HG02981 (cell line): ENCODE measurements at regions not wholly inside any gene's neighbourhood (a gene's known extent, or its start where the extent isn't known, plus 50 kb on each side); places are given as distances from the start of the nearest gene placed in this dataset.
"Not testable (repeated sequence)": the region's sequence is repeated elsewhere in the genome, so short reads cannot be mapped to it uniquely, and the experiment has no call there.

Source experiments
- ATAC-seq: cut with Tn5 transposase; IDR thresholded peaks from one replicate; pipeline ENCODE4 v1.9.1; 2021; ENCODE audit warnings: mild to moderate bottlenecking, moderate library complexity; ENCODE audit not compliant: unreplicated experiment

DNA sequence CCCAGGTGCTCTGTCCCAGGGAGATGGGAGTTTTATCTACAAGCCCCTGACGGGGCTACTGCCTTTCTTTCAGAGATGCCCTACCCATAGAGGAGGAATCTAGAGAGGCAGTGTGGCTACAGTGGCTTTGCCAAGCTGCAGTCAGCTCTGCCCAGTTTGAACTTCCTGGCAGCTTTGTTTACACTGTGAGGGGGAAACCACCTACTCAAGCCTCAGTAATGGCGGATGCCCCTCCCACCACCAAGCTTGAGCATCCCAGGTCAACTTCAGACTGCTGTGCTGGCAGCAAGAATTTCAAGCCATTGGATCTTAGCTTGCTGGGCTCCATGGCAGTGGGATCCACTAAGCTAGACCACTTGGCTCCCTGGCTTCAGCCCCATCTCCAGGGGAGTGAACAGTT is 53.1 kb upstream of the TMEM252 start:
- not testable (repeated sequence) for ATAC-seq

GRCh38 chr9:68595868-68596267 is 55.2 kb upstream of the TMEM252 start:
- ATAC-seq = no peak

- ATAC-seq = no peak
Observed at GRCh38 chr9:68597362-68597997, 56.8 kb upstream of the TMEM252 start.

DNA sequence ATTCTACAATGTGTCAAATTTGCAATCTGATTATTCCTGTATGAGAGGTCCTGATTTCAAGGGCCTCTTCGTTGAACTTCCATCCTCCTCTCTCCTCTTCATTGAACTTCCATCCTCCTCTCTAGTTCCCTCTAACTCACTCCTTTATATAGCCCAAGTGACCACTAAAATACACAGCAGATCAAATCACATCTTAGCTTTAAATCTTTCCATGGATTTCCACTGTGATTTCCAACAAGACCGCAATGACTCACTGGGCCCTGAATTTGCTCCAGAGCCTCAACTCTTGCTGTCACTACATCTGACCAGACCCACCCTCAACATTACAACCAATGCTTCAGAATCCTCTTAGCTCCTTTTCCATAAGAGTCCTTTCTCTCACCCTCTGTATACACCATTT is 59.1 kb upstream of the TMEM252 start:
- ATAC-seq = no peak

DNA sequence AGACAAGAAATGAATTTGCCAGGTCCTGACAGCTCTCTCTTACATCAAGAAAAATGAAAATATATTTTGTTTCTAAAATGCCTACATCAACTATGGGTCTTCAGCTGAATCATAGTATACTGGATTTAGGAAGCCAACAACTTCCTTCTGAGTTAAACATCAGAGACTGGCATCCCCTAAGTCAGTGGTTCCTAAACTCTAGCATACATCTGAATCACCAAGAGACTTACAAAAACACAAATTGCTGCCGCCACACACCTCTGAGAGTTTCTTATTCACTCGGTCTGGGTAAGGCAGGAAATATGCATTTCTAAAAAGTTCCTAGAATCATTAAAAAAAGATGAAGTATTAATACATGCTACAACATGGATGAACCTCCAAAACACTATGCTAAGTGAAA is 60.4 kb upstream of the TMEM252 start:
- no peak for ATAC-seq

GRCh38 chr9:68603371-68603770 is 62.7 kb upstream of the TMEM252 start:
- ATAC-seq = no peak

DNA sequence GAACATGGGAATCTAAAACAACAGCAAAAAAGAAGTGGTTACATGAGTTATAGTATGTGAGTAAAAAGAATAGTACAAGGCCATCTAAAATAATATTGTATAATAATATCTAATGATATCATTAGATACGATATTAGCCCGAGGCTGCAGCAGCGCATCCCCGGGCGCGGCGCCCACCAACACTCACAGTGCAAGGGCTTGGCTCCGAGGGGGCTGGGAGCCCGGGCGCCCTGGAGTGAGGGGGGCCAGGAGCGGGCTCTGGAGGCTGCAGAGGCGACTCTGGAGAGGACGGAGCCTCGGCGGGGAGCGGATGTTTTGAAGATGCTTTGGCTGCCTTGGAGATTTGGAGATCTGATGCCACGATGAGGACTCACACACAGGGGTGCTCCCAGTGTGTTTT is 68.1 kb upstream of the TMEM252 start:
- ATAC-seq = no peak

DNA sequence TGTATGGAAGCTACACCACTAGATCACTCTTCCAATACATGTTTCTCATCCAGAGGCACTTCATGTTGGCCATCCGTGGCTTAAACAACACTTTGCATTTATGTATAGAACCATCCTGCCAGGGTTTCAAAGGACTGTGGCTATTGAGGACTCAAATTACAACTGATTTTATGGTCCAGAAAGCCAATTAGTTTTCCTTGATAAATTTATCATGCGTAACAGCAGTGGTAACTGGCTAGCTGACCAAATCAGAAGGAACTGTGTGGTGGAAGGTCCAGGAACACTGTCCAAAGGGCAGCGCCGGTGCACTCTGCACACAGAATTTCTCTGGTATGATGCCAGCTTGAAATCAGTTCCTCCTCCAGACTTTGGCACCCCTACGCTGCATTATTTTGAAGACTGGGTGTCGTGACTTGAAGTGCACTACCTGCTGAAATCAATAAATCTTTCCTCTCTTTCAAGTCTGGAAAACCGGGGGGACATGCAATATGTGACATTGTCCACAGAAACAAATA is 69.3 kb upstream of the TMEM252 start:
- ATAC-seq = no peak

GRCh38 chr9:68614121-68614520 is 73.4 kb upstream of the TMEM252 start:
- no peak for ATAC-seq

- not testable (repeated sequence) for ATAC-seq
Observed at GRCh38 chr9:68617011-68617410, 76.3 kb upstream of the TMEM252 start.

GRCh38 chr9:68619072-68619471 is 78.4 kb upstream of the TMEM252 start:
- no peak for ATAC-seq

GRCh38 chr9:68619636-68620035 is 79.0 kb upstream of the TMEM252 start:
- ATAC-seq = no peak

- no peak for ATAC-seq
Observed at GRCh38 chr9:68625559-68625958, 79.5 kb upstream of the PIP5K1B start.

DNA sequence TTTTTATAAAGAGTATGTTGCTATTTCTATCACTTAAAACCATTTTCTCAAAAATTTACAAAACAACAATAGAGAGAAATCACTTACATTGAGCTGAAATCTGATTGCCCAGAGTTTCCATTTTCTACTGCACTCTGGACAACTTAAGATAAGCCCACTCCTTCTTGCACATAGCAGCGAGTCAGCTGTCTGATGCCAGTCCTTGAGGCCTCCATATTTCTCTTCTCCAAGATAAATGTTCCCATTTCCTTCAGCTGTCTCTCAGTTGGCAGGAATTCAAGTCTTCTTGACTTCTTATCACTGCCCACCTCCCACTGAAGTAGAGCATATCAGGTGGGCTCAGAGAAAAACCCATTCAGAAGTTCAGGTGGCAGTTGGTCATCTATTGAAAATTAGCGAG is 78.5 kb upstream of the PIP5K1B start:
- no peak for ATAC-seq

GRCh38 chr9:68627104-68627503 is 77.9 kb upstream of the PIP5K1B start:
- ATAC-seq = no peak

GRCh38 chr9:68627594-68627993 is 77.4 kb upstream of the PIP5K1B start:
- no peak for ATAC-seq

DNA sequence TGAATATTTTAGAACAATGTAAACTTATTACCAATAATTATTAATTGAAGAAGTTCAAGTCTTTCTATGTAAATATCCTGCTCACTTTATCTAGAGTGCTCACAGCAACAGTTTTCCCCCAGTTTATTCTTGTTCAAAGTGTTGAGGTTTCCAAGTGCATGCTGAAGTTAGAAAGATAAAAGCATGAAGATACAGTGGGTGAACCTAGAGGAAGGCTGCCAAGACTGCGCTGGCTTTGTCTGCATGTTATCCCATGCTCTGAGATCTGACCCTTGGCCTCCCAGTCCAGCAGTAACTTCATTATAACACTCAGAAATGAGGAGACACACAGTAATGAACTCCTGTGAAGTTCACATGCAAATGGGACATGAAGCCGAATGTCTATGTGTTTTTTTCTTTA is 76.0 kb upstream of the PIP5K1B start:
- no peak for ATAC-seq

DNA sequence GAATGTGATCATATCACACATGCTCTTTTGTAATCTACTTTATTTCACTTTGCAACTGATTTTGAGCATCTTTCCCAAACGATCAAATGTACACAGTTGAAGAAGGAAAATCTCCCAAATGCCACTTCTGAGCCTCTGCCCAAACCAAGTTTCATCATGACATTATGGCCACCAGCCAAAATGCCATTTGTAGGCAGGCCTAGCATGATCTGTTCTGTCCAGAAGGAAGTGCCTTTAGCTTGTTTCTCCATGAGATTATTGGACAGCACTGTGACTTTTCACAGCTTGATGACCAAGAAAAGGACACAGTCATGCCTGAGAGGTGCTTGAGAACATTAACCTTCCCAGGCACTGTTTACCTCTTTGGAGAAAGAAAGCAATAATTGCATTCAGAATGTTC is 73.2 kb upstream of the PIP5K1B start:
- ATAC-seq = no peak

GRCh38 chr9:68637020-68637419 is 68.0 kb upstream of the PIP5K1B start:
- ATAC-seq = no peak

DNA sequence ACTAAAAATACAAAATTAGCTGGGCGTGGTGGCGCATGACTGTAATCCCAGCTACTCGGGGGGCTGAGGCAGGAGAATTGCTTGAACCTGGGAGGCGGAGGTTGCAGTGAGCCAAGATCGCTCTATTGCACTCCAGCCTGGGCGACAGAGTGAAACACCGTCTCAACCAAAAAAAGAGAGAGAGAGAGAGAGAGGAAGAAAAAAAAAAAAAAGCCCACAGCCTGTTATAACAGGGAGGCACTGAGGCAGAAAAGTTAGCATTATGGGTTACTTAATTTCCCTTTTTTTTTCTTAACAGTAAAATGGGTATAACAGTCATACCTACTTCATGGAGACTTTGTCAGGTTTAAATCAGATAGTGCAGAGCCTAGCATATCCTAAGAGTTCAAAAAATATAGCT is 65.8 kb upstream of the PIP5K1B start:
- ATAC-seq = not testable (repeated sequence)

DNA sequence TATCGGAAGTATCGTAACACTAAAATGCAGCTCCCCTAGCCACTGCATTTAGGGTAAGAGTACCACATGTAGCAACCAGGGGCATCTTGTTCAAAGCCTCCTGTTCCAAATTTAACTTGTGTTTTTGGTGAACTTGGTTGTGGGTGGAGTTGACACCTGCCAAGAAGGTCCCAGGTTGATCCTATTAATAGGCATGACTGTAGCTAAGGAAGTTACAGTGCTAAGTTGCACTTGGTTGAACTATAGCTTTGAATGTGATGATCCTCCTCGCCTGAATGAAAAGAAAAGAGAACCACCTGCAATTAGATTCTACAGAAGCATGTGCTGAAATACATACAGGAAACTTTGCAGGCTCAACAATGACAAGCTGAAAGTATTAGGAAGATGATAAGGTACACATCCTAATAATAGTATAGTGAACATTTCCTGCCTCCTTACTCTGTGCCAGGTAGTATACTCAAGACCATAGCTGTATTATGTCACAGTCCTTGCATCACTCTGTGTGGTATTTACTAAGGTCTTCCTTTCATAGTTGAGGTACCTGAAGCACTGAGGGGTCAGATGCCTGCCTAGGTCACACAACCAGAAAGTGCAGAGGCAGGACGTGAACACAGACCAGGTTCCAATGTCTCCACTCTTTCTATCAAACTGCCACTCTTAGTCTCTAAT is 64.5 kb upstream of the PIP5K1B start:
- ATAC-seq = no peak

GRCh38 chr9:68643901-68644809 is 60.9 kb upstream of the PIP5K1B start:
- peak; percentile 67 for ATAC-seq
